Right ventricle myocardium inferior (tissue), 1 donor: ENCODE measurements at regions not wholly inside any gene's neighbourhood (a gene's known extent, or its start where the extent isn't known, plus 50 kb on each side); places are given as distances from the start of the nearest gene placed in this dataset.
A peak's percentile ranks its signal among the peaks of the same experiment; 100 is the strongest.
"Not testable (repeated sequence)": the region's sequence is repeated elsewhere in the genome, so short reads cannot be mapped to it uniquely, and the experiment has no call there.

ENCODE experiments used
- ATAC-seq: fragments of 200-7000 bp; cut with Tn5 transposase; one replicate; pipeline ENCODE4 v1.9.1; 2020; ENCODE audit warnings: mild to moderate bottlenecking, moderate library complexity
- DNase-seq: peaks from one replicate; pipeline ENCODE4 v3.0.0; 2021; ENCODE audit errors: missing footprints
- intact Hi-C: fragments of 100-400 bp; cut with DNase I; formaldehyde crosslinking; loops from one replicate; pipeline ENCODE4 v1.11.0; 2022
- donor health status: DM: no; HTN: yes; CAD: no; lungs with severe emphysema.

- DNase-seq, intact Hi-C loops, ATAC-seq: not testable (repeated sequence)
These were observed 358.7 kb upstream of the FZD8 start for GRCh38 chr10:36000754-36001153.

- DNase-seq, result no peak
- ATAC-seq, result no peak
- intact Hi-C loops, result no loop called here
These were observed 355.9 kb upstream of the FZD8 start for GRCh38 chr10:35998026-35998425.

- DNase-seq (no peak), ATAC-seq (no peak)
- intact Hi-C loops, result no loop called here
These were observed 353.4 kb upstream of the FZD8 start for GRCh38 chr10:35995485-35995884.

GRCh38 chr10:35993591-35994515 lies 351.8 kb upstream of the FZD8 start:
- intact Hi-C loops, result loop anchor here (5.0 kb wide), 1 partner anchor 352 kb away; the partner anchor contains the start of gene FZD8
- no peak for DNase-seq
- ATAC-seq, result no peak

GRCh38 chr10:35992107-35992506 lies 350.0 kb upstream of the FZD8 start:
- ATAC-seq (peak; percentile 54), DNase-seq (no peak)
- intact Hi-C loops, result loop anchor here (5.0 kb wide), 1 partner anchor 350 kb away; the partner anchor contains the start of gene FZD8

- intact Hi-C loops, result loop anchor here (10.0 kb wide), 1 partner anchor 188 kb away; no protein-coding TSS in a partner anchor
- ATAC-seq, result no peak
- DNase-seq, result no peak
These were observed 344.8 kb upstream of the FZD8 start for GRCh38 chr10:35986756-35987502.

DNA sequence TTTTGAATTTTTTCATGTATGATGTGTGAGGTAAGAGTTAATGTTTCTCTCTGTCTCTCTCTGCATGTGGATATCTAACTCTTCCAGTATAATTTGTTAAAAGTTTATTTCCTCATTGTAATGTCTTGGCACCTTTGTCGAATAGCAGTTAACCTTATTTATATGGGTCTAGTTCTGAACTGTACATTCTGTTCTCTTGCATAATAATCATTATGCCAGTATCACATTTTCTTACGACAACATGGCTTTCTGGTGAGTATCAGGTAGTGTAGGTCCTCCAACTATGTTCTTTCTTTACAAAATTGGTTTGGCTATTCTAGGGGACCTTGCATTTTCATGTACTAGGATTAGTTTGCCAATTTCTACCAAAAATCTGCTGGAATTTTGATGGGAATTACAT lies 337.0 kb upstream of the FZD8 start:
- ATAC-seq, result no peak
- intact Hi-C loops, result no loop called here
- DNase-seq, result no peak

DNA sequence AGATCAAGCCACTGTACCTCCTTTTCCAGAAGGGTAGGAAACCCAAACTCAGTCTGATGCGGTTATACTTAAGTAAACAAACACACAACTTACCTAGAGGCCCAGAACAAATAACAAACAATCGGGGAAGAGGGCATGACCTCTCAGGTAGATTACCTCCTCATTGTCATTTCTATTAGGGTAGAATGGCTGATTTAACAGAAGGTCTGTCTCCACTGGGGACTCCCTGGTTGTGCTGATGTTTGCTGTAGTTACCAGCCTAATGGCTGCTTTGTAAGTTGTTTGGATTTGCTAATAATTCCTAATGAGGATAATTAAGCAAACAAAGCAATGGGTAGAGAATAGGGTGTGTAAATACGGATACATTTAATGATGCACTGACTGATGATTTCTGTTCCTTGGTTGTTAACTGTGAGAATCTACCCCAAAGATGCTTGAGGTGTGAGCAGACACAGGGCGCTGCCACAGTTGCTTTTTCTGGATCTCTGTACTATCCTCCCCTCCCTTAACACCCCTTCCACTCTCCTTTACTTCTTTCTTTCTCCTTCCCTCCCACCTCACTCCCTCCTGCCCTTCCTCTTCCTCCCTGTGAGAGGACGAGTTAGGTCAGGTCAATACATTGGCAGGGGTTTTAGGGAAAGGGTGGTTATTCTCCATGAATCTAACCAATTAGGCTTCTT lies 332.0 kb upstream of the FZD8 start:
- ATAC-seq, intact Hi-C loops, DNase-seq: not testable (repeated sequence)

GRCh38 chr10:35972275-35972674 lies 330.2 kb upstream of the FZD8 start:
- ATAC-seq (no peak), DNase-seq (no peak)
- intact Hi-C loops, result no loop called here

GRCh38 chr10:35971397-35971796 lies 329.3 kb upstream of the FZD8 start:
- ATAC-seq (no peak), DNase-seq (no peak)
- intact Hi-C loops, result no loop called here

DNA sequence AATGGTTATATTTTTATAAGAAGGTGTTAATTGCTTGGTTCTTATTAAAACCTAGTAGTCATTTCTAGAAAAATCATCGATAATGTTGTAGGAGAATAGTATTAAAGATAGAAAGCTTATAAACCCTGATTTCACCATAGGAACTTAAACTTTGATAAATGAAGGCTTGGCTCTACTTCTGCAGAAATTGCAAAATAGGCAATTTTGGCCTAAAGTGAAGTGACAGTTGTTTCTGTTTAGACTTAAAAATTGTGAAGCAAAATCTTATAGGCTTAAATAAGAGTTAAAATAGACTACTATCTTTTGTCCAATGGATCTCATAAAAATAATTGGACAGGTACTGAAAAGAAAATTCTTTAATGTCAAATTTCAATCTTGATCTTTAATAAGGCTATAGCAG lies 321.6 kb upstream of the FZD8 start:
- ATAC-seq (no peak), DNase-seq (no peak)
- intact Hi-C loops, result no loop called here

- ATAC-seq (no peak), DNase-seq (no peak)
- intact Hi-C loops, result no loop called here
These were observed 319.4 kb upstream of the FZD8 start for GRCh38 chr10:35961501-35961900.

DNA sequence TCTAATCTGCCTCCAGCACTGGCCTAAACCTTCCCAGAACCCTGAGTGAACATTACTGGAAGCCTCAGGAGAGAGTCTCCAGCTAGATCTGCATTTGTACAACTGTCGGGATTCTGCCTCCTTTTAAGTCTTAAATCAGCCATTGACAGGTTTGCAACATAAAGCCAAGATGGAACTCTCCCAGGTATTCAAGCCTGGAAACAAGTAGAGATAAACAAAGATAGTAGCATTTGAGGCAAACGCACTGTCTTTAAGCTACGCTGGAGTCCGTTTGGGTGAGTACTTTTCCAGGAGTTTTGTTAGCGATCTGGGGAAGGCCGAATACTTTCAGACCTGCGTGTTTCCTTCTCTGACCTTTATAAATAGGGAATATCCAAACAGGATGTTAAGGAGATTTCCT lies 317.2 kb upstream of the FZD8 start:
- ATAC-seq (no peak), DNase-seq (no peak)
- intact Hi-C loops, result no loop called here

GRCh38 chr10:35958609-35959008 lies 316.5 kb upstream of the FZD8 start:
- intact Hi-C loops, DNase-seq, ATAC-seq: not testable (repeated sequence)

DNA sequence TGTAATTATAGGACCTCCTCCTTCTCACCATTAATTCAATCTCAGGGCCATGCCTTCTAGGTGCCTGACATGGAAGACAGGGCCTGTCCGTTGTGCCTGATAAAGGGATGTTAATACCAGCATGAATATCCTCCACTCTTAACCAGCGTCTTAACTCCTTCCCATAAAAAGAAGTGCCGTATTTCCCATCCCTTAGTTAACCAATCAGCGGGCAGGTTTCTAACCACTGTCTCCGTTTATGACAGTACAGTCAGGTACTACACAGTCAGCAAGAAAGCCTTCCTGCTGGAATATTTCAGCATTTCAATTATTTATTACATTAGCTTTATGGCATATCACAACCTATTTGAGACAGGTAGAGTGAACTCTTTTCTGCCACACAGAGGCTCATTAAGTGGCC lies 308.6 kb upstream of the FZD8 start:
- DNase-seq (no peak), ATAC-seq (no peak)
- intact Hi-C loops, result no loop called here

DNA sequence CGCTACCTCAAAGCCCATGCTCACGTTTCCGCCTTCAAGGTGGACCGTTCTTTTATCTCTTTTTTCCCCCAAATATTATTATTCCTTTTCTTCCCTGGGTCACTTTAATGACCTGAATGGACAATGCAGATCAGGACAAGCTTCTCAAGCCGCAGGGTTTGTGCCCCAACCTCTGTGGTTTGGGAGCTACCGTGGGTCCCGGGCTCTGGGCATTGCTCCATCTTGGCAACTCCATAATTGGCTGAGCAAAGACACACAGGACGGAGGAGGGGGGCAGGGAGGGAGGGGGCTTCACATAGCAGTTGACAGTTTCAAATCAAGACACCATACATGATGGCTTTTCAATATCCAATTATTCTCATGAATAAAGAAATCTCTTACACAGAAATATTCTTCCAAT lies 308.1 kb upstream of the FZD8 start:
- DNase-seq (no peak), ATAC-seq (no peak)
- intact Hi-C loops, result no loop called here

- DNase-seq (no peak), ATAC-seq (no peak)
- intact Hi-C loops, result no loop called here
These were observed 307.7 kb upstream of the FZD8 start for GRCh38 chr10:35949811-35950211.

DNA sequence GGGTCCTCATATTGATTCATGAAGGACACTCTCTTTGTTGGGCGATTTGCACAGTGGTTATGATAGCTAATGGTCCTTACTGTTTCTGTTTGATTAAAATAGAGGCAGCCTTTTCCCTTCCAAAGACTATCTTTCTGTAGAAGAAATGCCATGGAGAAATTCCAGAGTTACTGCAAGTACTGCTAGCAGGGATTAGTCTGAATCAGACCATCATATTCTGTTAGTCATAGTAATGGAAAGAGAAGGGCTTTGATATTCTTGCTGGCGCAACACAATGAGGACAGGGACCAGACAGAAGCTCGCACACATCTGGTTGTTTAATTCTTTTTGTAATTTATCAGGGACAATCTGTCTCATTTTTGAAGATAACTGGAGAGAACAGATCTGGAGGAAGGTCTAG lies 304.5 kb upstream of the FZD8 start:
- DNase-seq (no peak), ATAC-seq (no peak)
- intact Hi-C loops, result no loop called here

DNA sequence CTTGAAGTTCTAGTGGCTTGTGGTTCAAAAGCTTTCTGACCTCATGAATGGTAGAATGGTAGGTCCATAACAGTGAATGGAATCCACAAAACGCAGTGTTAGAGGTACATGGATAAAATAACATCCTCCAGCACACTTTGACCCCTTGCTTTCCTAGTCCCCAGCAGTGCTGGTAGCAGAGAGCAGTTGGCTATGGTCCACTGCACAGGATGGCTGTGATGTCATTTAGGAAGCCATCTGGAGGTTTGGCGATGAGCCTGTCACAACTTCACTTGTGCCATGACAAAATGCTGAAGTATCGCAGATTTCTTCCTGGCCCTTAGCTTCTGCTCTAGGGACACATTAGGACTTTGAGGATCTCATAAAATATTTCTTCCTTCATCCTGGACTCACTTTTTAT lies 300.0 kb upstream of the FZD8 start:
- DNase-seq (no peak), ATAC-seq (no peak)
- intact Hi-C loops, result no loop called here
